Fibroblast of pulmonary artery (primary cell): ENCODE measurements at regions not wholly inside any gene's neighbourhood (a gene's known extent, or its start where the extent isn't known, plus 50 kb on each side); places are given as distances from the start of the nearest gene placed in this dataset.

Experiments used
- DNase-seq: peaks from one replicate; pipeline ENCODE4 v3.0.0-alpha.2; 2010; ENCODE audit warnings: low read depth
- H3K4me3 ChIP-seq: replicated peaks from 2 replicates; pipeline ENCODE4 v1.5.1; 2011; ENCODE audit warnings: low read depth, mild to moderate bottlenecking, control low read depth, low read length, moderate library complexity
- TF ChIP-seq, protein P1 (sequence below): IDR thresholded peaks from 2 replicates; pipeline ENCODE4 v1.5.1; 2011; ENCODE audit warnings: mild to moderate bottlenecking, control low read depth, low read length, inconsistent platforms; ENCODE audit errors: missing control alignments

DNA sequence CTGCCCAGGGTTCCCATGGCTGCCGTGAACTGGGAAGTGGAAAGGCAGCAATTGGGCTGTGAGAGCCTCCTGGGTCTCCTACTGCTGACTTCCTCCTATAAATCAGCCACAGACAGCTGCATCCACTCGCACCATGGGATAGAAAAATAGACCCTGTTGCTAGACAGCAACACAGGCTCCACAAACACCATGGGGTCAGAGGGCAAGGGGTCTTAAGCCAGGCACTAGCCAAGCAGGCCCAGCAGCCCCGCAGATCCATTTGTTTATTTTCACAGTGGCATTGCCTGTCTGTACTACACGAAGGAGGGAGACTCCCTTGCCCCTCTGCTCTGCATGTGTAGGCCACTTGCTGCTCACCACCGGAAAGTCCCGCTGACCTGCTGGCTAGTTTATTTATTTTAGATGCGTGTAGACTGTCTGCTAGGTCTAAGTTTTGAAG is 139.8 kb downstream of the DACT1 start:
- DNase-seq: no peak
- TF ChIP-seq, protein P1, sequence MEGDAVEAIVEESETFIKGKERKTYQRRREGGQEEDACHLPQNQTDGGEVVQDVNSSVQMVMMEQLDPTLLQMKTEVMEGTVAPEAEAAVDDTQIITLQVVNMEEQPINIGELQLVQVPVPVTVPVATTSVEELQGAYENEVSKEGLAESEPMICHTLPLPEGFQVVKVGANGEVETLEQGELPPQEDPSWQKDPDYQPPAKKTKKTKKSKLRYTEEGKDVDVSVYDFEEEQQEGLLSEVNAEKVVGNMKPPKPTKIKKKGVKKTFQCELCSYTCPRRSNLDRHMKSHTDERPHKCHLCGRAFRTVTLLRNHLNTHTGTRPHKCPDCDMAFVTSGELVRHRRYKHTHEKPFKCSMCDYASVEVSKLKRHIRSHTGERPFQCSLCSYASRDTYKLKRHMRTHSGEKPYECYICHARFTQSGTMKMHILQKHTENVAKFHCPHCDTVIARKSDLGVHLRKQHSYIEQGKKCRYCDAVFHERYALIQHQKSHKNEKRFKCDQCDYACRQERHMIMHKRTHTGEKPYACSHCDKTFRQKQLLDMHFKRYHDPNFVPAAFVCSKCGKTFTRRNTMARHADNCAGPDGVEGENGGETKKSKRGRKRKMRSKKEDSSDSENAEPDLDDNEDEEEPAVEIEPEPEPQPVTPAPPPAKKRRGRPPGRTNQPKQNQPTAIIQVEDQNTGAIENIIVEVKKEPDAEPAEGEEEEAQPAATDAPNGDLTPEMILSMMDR: no peak

DNA sequence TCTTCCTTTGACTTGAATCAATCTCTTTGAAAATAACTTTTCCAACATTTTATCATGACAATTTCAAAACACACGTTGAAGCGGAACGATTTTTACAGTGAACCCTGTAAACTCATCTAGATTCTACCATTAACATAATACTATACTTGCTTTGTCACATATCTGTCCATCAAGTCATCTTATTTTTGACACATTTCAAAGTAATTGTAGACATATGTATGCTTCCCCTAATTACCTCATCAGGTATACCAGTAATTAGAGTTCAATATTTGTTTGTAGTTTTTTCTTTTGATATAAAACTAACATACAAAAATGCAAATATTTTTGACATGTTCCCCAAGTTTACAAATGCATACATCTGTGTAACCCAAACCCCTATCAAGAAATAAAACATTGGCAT is 140.4 kb downstream of the DACT1 start:
- no peak for DNase-seq
- H3K4me3 ChIP-seq: no peak overlapping the region
- TF ChIP-seq, protein P1: no peak

More for the DNA sequence above, 139.8 kb downstream of the DACT1 start:
- no peak overlapping the region for H3K4me3 ChIP-seq

DNA sequence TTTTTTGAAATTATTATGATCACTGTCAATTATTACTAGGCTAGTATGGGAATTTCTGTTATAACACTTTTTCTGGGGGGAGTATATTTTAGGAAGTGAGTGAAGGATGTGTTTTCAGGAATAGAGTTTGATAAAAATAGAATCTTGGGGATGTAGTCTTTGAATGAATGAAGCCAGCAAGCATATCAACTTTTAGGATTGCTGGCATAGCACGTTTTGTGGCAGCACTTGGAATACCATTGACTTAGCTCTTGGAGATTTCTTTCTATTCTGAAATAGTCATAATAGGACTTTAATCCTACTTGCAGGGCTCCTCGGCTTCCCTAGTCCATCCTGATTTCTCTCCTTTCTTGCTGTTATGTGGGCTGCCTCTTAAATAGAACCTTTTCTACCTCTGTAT is 141.6 kb downstream of the DACT1 start:
- TF ChIP-seq, protein P1: no peak
- no peak for DNase-seq

DNA sequence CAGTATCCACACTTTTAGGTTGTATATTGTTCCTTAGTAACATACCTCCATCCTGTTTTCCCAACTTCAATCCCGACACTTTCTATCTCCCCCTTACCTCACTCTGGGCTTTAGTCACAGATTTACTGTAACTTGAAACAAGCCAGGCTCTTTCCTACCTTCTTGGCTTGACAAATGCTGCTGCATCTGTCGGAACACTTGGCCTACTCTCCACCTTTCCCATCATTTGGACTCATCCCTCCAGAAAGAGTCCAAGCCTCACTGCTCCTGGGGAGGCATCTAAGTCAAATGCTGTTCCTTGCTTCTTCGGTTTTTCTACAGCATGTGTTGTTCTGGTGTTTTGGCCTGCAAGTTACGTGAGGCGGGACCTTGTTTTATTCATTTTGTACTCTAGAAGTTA is 142.4 kb downstream of the DACT1 start:
- no peak for DNase-seq
- TF ChIP-seq, protein P1: no peak
- no peak overlapping the region for H3K4me3 ChIP-seq

More for the DNA sequence above, 141.6 kb downstream of the DACT1 start:
- no peak overlapping the region for H3K4me3 ChIP-seq

DNA sequence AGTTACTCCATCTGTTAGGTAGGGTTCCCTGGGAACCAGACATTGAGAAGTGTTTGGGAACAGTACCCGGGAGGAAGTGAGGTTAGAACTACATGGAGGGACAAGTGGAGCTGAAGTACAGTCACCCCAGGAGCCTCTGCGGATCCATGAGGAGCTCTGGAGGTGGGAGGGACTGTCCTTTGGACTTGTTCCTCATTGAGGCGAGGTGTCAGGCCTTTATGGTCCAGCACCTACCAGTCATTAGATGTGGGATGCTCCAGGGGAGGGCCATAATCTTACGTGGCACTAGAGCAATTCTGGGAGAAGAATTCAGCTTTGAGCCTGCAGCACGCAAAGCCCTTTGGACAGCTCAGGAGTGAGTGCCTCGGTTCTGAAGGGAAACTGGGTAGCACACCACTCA is 142.8 kb downstream of the DACT1 start:
- DNase-seq: no peak
- H3K4me3 ChIP-seq: no peak overlapping the region
- TF ChIP-seq, protein P1: no peak

DNA sequence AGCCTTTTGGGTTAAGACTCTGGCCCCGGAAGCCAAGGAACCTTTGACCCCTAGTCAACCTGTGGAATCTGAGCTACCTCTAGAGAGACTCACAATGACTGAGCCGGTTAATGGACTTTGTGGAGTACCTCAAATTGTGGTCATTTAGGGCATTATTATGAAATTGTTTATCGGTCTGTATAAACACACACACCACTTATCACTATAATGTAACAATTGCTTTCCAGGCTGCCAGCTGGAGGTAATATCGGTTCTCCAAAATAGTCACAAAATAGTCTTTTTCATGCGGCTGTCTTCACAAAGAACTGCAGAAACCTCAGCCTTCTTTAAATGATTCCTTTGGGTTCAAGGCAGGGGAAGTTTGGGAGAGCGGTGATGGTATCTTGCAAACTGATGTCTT is 144.2 kb downstream of the DACT1 start:
- no peak overlapping the region for H3K4me3 ChIP-seq
- no peak for DNase-seq
- TF ChIP-seq, protein P1: no peak

DNA sequence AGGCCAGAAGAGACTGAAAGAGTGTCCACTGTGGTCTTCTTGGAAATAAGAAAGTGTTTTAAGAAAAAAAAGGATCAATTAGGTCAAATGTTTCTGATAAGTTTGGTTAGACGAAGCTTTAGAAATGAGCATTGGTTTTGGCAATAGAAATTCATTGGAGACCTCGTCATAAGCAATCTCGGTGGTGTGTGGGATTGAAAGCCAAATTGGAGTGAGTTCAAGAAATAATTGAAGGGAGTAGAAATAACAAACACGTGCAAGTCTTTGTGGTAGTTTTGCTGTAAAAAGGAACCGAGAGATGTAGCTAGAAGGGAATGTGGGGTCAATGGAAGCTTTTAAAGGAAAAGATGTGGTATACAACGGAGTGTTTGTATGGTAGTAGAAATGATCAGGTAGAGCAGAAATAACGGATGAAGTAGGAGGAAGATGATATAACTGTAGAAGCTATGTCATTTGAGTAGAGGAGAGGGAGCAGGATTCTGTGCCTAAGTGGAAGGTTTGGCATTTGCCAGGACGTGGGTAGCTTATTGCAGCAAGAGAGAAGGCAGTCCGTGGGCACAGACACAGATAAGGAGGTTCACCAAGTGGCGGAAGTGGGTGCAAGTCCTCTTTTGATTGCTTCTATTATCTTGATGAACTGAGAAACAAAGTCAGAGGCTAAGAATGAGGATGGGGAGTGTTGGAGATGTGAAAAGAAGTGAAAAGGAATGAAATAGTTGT is 146.2 kb downstream of the DACT1 start:
- DNase-seq: no peak
- no peak overlapping the region for H3K4me3 ChIP-seq
- TF ChIP-seq, protein P1: no peak
